Ascending aorta (tissue), 2 donors: ENCODE measurements at regions not wholly inside any gene's neighbourhood (a gene's known extent, or its start where the extent isn't known, plus 50 kb on each side); places are given as distances from the start of the nearest gene placed in this dataset.

ENCODE experiments used
- DNase-seq, 2 donors: peaks; one replicate each; pipeline ENCODE4 v3.0.0-alpha.2; 2019; ENCODE audit warnings: low spot score in 2 of 2
- H3K27ac ChIP-seq, 2 donors: fragments of 200-600 bp; sonication (generic); one replicate each; pipeline ENCODE4 v1.5.1; 2016 to 2017; ENCODE audit warnings: mild to moderate bottlenecking in 1 of 2
- H3K27me3 ChIP-seq: fragments of 200-600 bp; sonication (generic); one replicate; pipeline ENCODE4 v1.5.1; 2017
- H3K36me3 ChIP-seq, 2 donors: fragments of 200-600 bp; sonication (generic); one replicate each; pipeline ENCODE4 v1.5.1; 2016
- H3K4me1 ChIP-seq, 2 donors: fragments of 200-600 bp; sonication (generic); one replicate each; pipeline ENCODE4 v1.5.1; 2016 to 2017; ENCODE audit warnings: mild to moderate bottlenecking in 1 of 2
- H3K4me3 ChIP-seq, 2 donors: fragments of 200-600 bp; sonication (generic); one replicate each; pipeline ENCODE4 v1.5.1; 2016 to 2017; ENCODE audit warnings: mild to moderate bottlenecking in 1 of 2
- H3K9me3 ChIP-seq, 2 donors: fragments of 200-600 bp; sonication (generic); one replicate each; pipeline ENCODE4 v1.5.1; 2016
- intact Hi-C: fragments of 100-400 bp; cut with DNase I; formaldehyde crosslinking; loops from one replicate; pipeline ENCODE4 v1.15.1; 2023
- TF ChIP-seq, protein P1 (sequence below), 3 experiments: fragments of 200-600 bp in 2 of 3; fragments of 450-650 bp in 1 of 3; sonication (generic) in 2 of 3; IDR thresholded peaks; one replicate each; pipeline ENCODE4 v1.5.1; 2016 to 2019; ENCODE audit warnings: antibody characterized with exemption in 3 of 3, mild to moderate bottlenecking in 1 of 3, moderate library complexity in 1 of 3

DNA sequence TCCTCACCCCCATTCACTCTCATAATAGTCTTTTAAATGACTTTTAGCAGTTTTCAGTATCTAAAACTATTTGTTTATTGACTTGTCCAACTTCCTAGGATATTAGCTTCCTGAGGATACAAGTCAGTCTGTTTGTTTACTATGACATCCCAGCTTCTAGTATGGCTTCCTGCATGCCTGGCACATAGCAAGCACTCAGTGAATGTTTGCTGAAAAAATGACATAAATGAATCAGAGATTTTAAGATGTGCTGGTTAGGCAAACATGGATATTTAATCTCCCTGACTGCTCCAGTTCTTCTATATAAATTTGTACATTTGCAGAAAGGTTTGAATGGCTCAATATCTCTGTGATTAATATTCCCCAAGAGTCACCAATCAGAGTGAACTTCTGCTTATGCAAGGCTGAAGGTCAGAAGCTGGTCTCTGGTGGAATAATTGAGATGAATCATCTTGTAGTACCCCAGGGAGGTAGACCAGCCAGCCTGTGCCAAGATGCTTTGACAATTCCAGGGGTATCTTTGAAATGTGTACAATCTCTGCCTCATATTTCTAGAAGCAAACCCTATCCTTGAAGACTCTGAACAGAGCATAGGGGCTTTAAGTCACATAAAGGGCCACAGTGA lies 219.0 kb upstream of the LMCD1 start:
- no peak for DNase-seq
- Histone ChIP-seq H3K4me1 (no peaks in the 10 kb centered on the region), H3K27me3 (no peaks in the 10 kb centered on the region), H3K4me3 (no peak overlapping the region), H3K9me3 (no peaks in the 10 kb centered on the region), H3K27ac (no peak overlapping the region), H3K36me3 (no peaks in the 10 kb centered on the region)
- TF ChIP-seq, protein P1, sequence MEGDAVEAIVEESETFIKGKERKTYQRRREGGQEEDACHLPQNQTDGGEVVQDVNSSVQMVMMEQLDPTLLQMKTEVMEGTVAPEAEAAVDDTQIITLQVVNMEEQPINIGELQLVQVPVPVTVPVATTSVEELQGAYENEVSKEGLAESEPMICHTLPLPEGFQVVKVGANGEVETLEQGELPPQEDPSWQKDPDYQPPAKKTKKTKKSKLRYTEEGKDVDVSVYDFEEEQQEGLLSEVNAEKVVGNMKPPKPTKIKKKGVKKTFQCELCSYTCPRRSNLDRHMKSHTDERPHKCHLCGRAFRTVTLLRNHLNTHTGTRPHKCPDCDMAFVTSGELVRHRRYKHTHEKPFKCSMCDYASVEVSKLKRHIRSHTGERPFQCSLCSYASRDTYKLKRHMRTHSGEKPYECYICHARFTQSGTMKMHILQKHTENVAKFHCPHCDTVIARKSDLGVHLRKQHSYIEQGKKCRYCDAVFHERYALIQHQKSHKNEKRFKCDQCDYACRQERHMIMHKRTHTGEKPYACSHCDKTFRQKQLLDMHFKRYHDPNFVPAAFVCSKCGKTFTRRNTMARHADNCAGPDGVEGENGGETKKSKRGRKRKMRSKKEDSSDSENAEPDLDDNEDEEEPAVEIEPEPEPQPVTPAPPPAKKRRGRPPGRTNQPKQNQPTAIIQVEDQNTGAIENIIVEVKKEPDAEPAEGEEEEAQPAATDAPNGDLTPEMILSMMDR (IDR thresholded peaks at IDR 0.05) = no peak
- intact Hi-C loops = no loop called here

DNA sequence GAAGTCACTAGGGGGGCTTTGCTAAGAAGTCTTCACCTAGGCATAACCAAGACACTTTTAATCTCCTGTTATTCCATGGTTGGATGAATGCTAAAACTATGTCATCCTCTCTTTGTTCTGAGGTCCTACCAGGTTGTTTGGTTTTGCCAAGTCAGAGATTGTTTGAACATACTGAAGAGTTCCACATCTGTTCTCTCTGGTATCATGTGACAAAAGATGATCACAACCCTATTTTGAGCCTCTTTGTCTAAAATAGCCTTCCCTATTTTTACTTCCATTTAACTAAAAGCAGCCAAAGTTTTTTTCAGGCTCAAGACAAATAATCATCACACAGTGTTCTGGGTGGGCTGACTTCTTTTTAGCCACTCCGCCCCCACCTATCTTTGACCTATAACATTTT lies 218.4 kb upstream of the LMCD1 start:
- H3K4me1 ChIP-seq = no peaks in the 10 kb centered on the region
- TF ChIP-seq, protein P1 (IDR thresholded peaks at IDR 0.05) = no peak
- H3K4me3 ChIP-seq = no peak overlapping the region
- no peak overlapping the region for H3K27ac ChIP-seq
- H3K27me3 ChIP-seq = no peaks in the 10 kb centered on the region
- no peaks in the 10 kb centered on the region for H3K9me3 ChIP-seq
- intact Hi-C loops = no loop called here
- H3K36me3 ChIP-seq = no peaks in the 10 kb centered on the region
- DNase-seq = no peak

DNA sequence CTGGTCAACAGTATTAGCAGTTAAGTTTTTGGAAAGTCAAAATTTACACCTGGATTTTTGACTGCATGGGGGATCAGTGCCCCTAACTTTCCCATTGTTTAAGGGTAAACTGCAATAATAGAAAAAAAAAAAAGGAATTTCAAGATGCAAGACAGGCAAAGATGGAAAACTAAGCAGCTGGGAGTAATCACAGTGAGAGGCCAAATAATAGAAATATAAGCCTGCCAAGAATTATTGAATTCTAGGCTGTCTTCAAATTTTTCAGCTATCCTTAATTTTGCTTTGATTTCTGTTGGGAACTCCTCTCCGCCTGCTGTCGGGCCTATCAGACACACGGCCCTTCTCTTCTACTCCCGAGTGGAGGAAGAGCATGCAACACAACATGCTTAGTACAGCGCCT lies 215.5 kb upstream of the LMCD1 start:
- no peaks in the 10 kb centered on the region for H3K9me3 ChIP-seq
- H3K4me1 ChIP-seq = no peaks in the 10 kb centered on the region
- H3K27ac ChIP-seq = no peak overlapping the region
- no peak overlapping the region for H3K4me3 ChIP-seq
- intact Hi-C loops = no loop called here
- H3K27me3 ChIP-seq = no peaks in the 10 kb centered on the region
- no peaks in the 10 kb centered on the region for H3K36me3 ChIP-seq
- TF ChIP-seq, protein P1 (IDR thresholded peaks at IDR 0.05) = no peak
- DNase-seq = no peak

DNA sequence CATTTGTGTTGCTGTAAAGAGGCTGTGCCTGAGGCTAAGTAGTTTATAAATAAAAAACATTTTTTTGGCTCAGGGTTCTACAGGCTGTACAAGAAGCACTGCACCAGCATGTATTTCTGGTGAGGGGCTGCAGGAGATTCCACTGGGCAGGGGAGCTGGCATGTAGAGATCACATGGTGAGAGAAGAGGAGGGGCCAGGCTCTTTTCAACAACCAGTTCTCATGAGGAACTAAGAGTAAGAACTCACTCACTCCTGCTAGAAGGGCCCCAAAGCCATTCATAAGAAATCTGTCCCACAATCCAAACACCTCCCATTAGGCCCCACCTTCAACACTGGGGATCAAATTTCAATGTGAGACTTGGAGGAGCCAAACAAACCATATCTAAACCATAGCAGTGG lies 214.9 kb upstream of the LMCD1 start:
- TF ChIP-seq, protein P1 (IDR thresholded peaks at IDR 0.05) = no peak
- no peak overlapping the region for H3K4me3 ChIP-seq
- no peak for DNase-seq

DNA sequence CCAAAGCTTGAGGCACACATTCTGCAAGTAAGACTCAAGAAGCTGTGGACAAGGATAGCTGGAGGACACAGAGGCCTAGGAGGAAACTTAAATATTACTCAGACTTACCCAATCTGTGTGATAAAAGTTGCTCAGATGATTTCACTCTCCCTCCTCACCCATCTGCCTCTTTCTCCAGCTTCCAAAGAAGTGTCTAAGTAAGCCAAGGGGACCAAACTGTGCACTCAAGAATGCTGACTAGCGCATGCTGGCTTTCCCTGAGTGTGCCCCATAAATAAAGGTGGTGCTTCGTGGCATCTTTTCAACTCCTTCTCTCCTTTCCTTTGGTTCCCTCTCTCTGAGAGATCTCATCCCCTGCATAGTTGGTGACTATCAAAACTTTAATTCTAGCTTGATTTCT lies 211.0 kb upstream of the LMCD1 start:
- intact Hi-C loops = no loop called here
- H3K27me3 ChIP-seq = no peaks in the 10 kb centered on the region
- H3K36me3 ChIP-seq = no peaks in the 10 kb centered on the region
- H3K4me1 ChIP-seq = no peaks in the 10 kb centered on the region
- TF ChIP-seq, protein P1 (IDR thresholded peaks at IDR 0.05) = no peak
- DNase-seq = no peak
- no peak overlapping the region for H3K4me3 ChIP-seq
- H3K9me3 ChIP-seq = no peaks in the 10 kb centered on the region
- H3K27ac ChIP-seq = no peak overlapping the region

More for the DNA sequence above, 214.9 kb upstream of the LMCD1 start:
- no peak overlapping the region for H3K27ac ChIP-seq
- no peaks in the 10 kb centered on the region for H3K36me3 ChIP-seq
- intact Hi-C loops = no loop called here
- H3K4me1 ChIP-seq = no peaks in the 10 kb centered on the region
- no peaks in the 10 kb centered on the region for H3K9me3 ChIP-seq
- no peaks in the 10 kb centered on the region for H3K27me3 ChIP-seq

DNA sequence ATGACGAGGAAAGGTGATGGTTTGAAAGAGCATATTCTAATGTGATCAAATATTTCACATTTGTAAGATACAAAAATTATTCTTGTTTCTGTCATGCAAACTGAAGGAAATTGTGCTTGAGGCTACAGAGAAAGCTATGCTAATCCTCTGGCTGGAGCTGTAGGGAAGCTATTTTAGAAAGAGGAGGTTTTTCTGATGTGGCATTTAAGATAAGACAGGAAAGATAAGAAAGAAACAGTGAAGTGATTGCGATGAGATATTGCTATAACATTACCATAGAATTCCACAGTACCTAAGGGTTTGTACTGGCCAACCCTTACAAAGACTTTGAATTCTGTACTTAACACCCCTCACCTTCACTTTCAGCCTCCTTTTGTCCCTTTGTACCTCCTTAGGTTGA lies 205.2 kb upstream of the LMCD1 start:
- Histone ChIP-seq H3K27me3 (no peaks in the 10 kb centered on the region), H3K27ac (no peak overlapping the region), H3K4me3 (no peak overlapping the region), H3K4me1 (no peaks in the 10 kb centered on the region), H3K36me3 (no peaks in the 10 kb centered on the region), H3K9me3 (no peaks in the 10 kb centered on the region)
- TF ChIP-seq, protein P1 (IDR thresholded peaks at IDR 0.05) = no peak
- intact Hi-C loops = no loop called here
- DNase-seq = no peak
